Prostate gland (tissue), 2 donors: ENCODE measurements at regions not wholly inside any gene's neighbourhood (a gene's known extent, or its start where the extent isn't known, plus 50 kb on each side); places are given as distances from the start of the nearest gene placed in this dataset.

Experiments
- CTCF ChIP-seq, 4 experiments: fragments of 200-600 bp in 2 of 4; fragments of 450-650 bp in 2 of 4; sonication (generic) in 2 of 4; IDR thresholded peaks; 1 replicate in 3 of 4; 2 replicates in 1 of 4; pipeline ENCODE4 v1.5.1; 2016 to 2019; ENCODE audit warnings: antibody characterized with exemption in 4 of 4, mild to moderate bottlenecking in 2 of 4, moderate library complexity in 2 of 4
- POLR2A ChIP-seq: fragments of 450-650 bp; IDR thresholded peaks from one replicate; pipeline ENCODE4 v1.6.1; 2016; ENCODE audit warnings: antibody characterized with exemption, mild to moderate bottlenecking
- POLR2AphosphoS5 ChIP-seq: sonication (generic); formaldehyde crosslinking; IDR thresholded peaks from one replicate; pipeline ENCODE4 v1.6.1; 2017; ENCODE audit warnings: antibody characterized with exemption

- TF ChIP-seq CTCF (IDR thresholded peaks at IDR 0.05): no peak
- TF ChIP-seq POLR2A: no peak
- TF ChIP-seq POLR2AphosphoS5: no peak
Measured at GRCh38 chr1:29673228-29673500, 436.8 kb downstream of the PTPRU start.
